Hippocampal formation (tissue), 2 donors: ENCODE measurements at regions not wholly inside any gene's neighbourhood (a gene's known extent, or its start where the extent isn't known, plus 50 kb on each side); places are given as distances from the start of the nearest gene placed in this dataset.
"Not testable (repeated sequence)": the region's sequence is repeated elsewhere in the genome, so short reads cannot be mapped to it uniquely, and the experiment has no call there.

Experiments used
- DNase-seq, 2 donors: peaks; one replicate each; lab custom pipeline; 2025; lab: John Stamatoyannopoulos, UW

GRCh38 chr14:71602524-71602923 lies 329.7 kb upstream of the RGS6 start:
- DNase-seq = no peak

- no peak for DNase-seq
Measured at GRCh38 chr14:71604231-71604630, 328.0 kb upstream of the RGS6 start.

GRCh38 chr14:71606064-71606463 lies 326.2 kb upstream of the RGS6 start:
- DNase-seq = no peak

GRCh38 chr14:71606575-71606974 lies 325.7 kb upstream of the RGS6 start:
- DNase-seq = no peak

GRCh38 chr14:71607056-71607455 lies 325.2 kb upstream of the RGS6 start:
- no peak for DNase-seq

- no peak for DNase-seq
Measured at GRCh38 chr14:71610149-71610548, 322.1 kb upstream of the RGS6 start.

GRCh38 chr14:71610797-71611196 lies 321.4 kb upstream of the RGS6 start:
- no peak for DNase-seq

- no peak for DNase-seq
Measured at GRCh38 chr14:71613168-71613567, 319.1 kb upstream of the RGS6 start.

- DNase-seq = no peak
Measured at GRCh38 chr14:71616013-71616412, 316.2 kb upstream of the RGS6 start.

GRCh38 chr14:71618047-71618446 lies 314.2 kb upstream of the RGS6 start:
- DNase-seq = no peak

GRCh38 chr14:71618716-71619115 lies 313.5 kb upstream of the RGS6 start:
- no peak for DNase-seq

- DNase-seq = no peak
Measured at GRCh38 chr14:71619472-71619871, 312.8 kb upstream of the RGS6 start.

GRCh38 chr14:71620401-71620800 lies 311.8 kb upstream of the RGS6 start:
- DNase-seq = no peak

GRCh38 chr14:71621276-71621675 lies 311.0 kb upstream of the RGS6 start:
- no peak for DNase-seq

- no peak for DNase-seq
Measured at GRCh38 chr14:71621980-71622605, 310.1 kb upstream of the RGS6 start.

- no peak for DNase-seq
Measured at GRCh38 chr14:71623939-71624338, 308.3 kb upstream of the RGS6 start.

GRCh38 chr14:71625175-71625574 lies 307.1 kb upstream of the RGS6 start:
- no peak for DNase-seq

GRCh38 chr14:71625891-71626701 lies 306.1 kb upstream of the RGS6 start:
- DNase-seq = no peak

GRCh38 chr14:71628433-71628832 lies 303.8 kb upstream of the RGS6 start:
- no peak for DNase-seq

GRCh38 chr14:71629250-71629649 lies 303.0 kb upstream of the RGS6 start:
- DNase-seq = no peak

- DNase-seq = no peak
Measured at GRCh38 chr14:71629765-71630492, 302.3 kb upstream of the RGS6 start.

- not testable (repeated sequence) for DNase-seq
Measured at GRCh38 chr14:71631030-71631429, 301.2 kb upstream of the RGS6 start.

- DNase-seq = no peak
Measured at GRCh38 chr14:71632440-71632946, 299.7 kb upstream of the RGS6 start.
